ENCODE measurements at regions not wholly inside any gene's neighbourhood (a gene's known extent, or its start where the extent isn't known, plus 50 kb on each side); places are given as distances from the start of the nearest gene placed in this dataset.

- intact Hi-C loops (cut with DNase I), result loop anchor here in 1 of 2 donors (10.0 kb wide), 1 partner anchor 56 kb away; no protein-coding TSS in a partner anchor
- ATAC-seq (no peak), DNase-seq (no peak)
- Histone ChIP-seq H3K4me3 (no peak overlapping the region), H3K27me3 (ENCODE audit: insufficient read depth in 3 of 3, low read length in 2 of 3) (no peaks in the 10 kb centered on the region), H3K4me1 (no peaks in the 10 kb centered on the region), H3K27ac (no peak overlapping the region), H3K36me3 (ENCODE audit: insufficient read depth in 1 of 2, low read depth in 1 of 2) (no peaks in the 10 kb centered on the region), H3K9me3 (no peaks in the 10 kb centered on the region)
- 62 to 82% (median 71%) methylated on average over 3 of the region's 3 CpGs for WGBS, 3 donors
- TF ChIP-seq, protein P1, sequence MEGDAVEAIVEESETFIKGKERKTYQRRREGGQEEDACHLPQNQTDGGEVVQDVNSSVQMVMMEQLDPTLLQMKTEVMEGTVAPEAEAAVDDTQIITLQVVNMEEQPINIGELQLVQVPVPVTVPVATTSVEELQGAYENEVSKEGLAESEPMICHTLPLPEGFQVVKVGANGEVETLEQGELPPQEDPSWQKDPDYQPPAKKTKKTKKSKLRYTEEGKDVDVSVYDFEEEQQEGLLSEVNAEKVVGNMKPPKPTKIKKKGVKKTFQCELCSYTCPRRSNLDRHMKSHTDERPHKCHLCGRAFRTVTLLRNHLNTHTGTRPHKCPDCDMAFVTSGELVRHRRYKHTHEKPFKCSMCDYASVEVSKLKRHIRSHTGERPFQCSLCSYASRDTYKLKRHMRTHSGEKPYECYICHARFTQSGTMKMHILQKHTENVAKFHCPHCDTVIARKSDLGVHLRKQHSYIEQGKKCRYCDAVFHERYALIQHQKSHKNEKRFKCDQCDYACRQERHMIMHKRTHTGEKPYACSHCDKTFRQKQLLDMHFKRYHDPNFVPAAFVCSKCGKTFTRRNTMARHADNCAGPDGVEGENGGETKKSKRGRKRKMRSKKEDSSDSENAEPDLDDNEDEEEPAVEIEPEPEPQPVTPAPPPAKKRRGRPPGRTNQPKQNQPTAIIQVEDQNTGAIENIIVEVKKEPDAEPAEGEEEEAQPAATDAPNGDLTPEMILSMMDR (IDR thresholded peaks at IDR 0.05), result no peak
Observed at GRCh38 chr9:86800681-86801080, 146.6 kb downstream of the GAS1 start.

DNA sequence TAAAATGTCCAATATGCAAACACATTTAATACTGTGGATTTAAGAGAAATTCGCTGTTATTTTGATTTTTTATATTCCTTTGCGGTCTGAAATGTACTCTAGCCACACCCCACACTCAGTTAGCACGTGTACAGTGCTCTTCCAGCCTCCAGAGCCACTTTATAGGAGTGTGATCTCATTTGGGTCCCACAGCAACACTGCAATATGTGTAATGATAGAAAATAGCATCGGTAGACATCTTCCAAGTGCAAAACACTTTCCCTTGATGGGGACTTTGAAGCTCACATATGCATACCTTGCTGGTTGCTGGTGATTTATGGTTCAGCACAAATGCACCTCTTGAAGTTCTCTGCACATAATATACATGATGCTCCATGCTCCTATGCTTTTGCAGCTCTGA lies 148.3 kb downstream of the GAS1 start:
- no peaks in the 10 kb centered on the region for H3K4me1 ChIP-seq
- H3K27ac ChIP-seq, result no peak overlapping the region
- DNase-seq (no peak), ATAC-seq (no peak)
- H3K4me3 ChIP-seq, result no peak overlapping the region
- WGBS, 3 donors, result 68 to 71% (median 70%) methylated on average over 4 of the region's 4 CpGs
- TF ChIP-seq, protein P1 (IDR thresholded peaks at IDR 0.05), result no peak
- no peaks in the 10 kb centered on the region for H3K27me3 ChIP-seq (ENCODE audit: insufficient read depth in 3 of 3, low read length in 2 of 3)
- no peaks in the 10 kb centered on the region for H3K9me3 ChIP-seq
- no peaks in the 10 kb centered on the region for H3K36me3 ChIP-seq (ENCODE audit: insufficient read depth in 1 of 2, low read depth in 1 of 2)
- intact Hi-C loops (cut with DNase I), result no loop called here

- Histone ChIP-seq H3K9me3 (no peaks in the 10 kb centered on the region), H3K27ac (no peak overlapping the region), H3K4me1 (no peaks in the 10 kb centered on the region), H3K36me3 (ENCODE audit: insufficient read depth in 1 of 2, low read depth in 1 of 2) (no peaks in the 10 kb centered on the region), H3K27me3 (ENCODE audit: insufficient read depth in 3 of 3, low read length in 2 of 3) (no peaks in the 10 kb centered on the region), H3K4me3 (no peak overlapping the region)
- TF ChIP-seq, protein P1 (IDR thresholded peaks at IDR 0.05), result no peak
- no peak for ATAC-seq
- DNase-seq, result no peak
- intact Hi-C loops (cut with DNase I), result no loop called here
- WGBS, 3 donors, result 74 to 86% (median 76%) methylated on average over 2 of the region's 2 CpGs
Observed at GRCh38 chr9:86796666-86797065, 150.6 kb downstream of the GAS1 start.

DNA sequence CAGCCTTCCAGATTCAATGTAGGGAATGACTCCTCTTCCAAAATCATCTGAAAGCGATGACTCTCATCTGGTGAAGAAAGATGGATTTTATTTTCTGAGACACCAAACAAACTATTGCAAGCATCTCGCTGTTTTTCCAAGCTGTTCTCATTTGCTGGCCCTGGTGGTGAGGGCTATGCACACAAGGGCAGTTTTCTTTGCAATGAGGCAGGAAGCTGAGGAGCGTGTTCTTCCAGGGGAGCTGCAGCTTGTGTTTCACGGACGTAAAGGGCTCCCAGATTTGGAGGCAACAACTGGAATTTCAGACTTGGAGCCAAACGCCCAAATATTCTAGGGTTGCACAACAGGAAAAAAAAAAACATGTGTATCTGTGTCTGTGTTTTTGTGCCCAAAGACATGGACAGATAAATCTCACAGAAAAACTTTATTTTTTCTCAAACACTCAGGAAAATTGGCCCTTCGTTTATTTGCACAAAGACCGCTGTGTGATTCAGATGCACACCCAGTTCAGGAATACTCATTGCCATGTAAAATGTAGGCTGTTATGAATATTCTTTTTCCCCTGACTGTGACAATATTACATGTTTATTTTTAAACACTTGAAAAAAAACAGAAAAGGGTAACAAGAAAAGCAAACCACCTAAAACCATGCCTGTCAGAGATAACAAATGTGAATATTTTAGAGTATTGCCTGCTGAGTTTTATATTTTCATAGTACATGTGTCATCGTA lies 151.3 kb downstream of the GAS1 start:
- Histone ChIP-seq H3K27ac (no peak overlapping the region), H3K4me3 (peak overlapping the region; percentile 23)

More for the DNA sequence above, 151.3 kb downstream of the GAS1 start:
- DNase-seq (peak; percentile 55 to 73), ATAC-seq (peak; percentile 28 to 86 (median 60))
- H3K4me1 ChIP-seq, result no peaks in the 10 kb centered on the region
- H3K36me3 ChIP-seq (ENCODE audit: insufficient read depth in 1 of 2, low read depth in 1 of 2), result no peaks in the 10 kb centered on the region
- H3K9me3 ChIP-seq, result no peaks in the 10 kb centered on the region
- no peaks in the 10 kb centered on the region for H3K27me3 ChIP-seq (ENCODE audit: insufficient read depth in 3 of 3, low read length in 2 of 3)
- TF ChIP-seq, protein P1 (IDR thresholded peaks at IDR 0.05), result no peak
- intact Hi-C loops (cut with DNase I), result no loop called here
- WGBS, 3 donors, result 28 to 43% (median 32%) methylated on average over 9 of the region's 9 CpGs
